K562 (cell line): ENCODE measurements at regions not wholly inside any gene's neighbourhood (a gene's known extent, or its start where the extent isn't known, plus 50 kb on each side); places are given as distances from the start of the nearest gene placed in this dataset.

Experiments
- C11orf30 ChIP-seq: fragments of 450-650 bp; IDR thresholded peaks from 2 replicates; pipeline ENCODE4 v1.6.1; 2016; ENCODE audit warnings: low read depth, mild to moderate bottlenecking
- JUNB ChIP-seq: fragments of 450-650 bp; formaldehyde crosslinking; conservative IDR thresholded peaks from 2 replicates; pipeline ENCODE4 v1.4.0; 2020; ENCODE audit warnings: mild to moderate bottlenecking
- KDM1A ChIP-seq, 2 experiments: fragments of 450-650 bp; IDR thresholded peaks; 2 replicates each; pipeline ENCODE4 v1.6.1; 2016; ENCODE audit warnings: mild to moderate bottlenecking in 2 of 2
- KLF10 ChIP-seq: fragments of 250-450 bp; sonication (Bioruptor Pico); IDR thresholded peaks from 2 replicates; pipeline ENCODE4 v1.6.1; 2021; ENCODE audit warnings: matching md5 sums
- LCOR ChIP-seq: sonication (generic); formaldehyde crosslinking; IDR thresholded peaks from 2 replicates; pipeline ENCODE4 v1.8.0; 2022; ENCODE audit warnings: mild to moderate bottlenecking, missing genetic modification reagents
- MAFK ChIP-seq: IDR thresholded peaks from 2 replicates; pipeline ENCODE4 v1.6.1; 2011; ENCODE audit warnings: low read length, improper control_type of control experiment
- NFE2 ChIP-seq: IDR thresholded peaks from 2 replicates; pipeline ENCODE4 v1.6.1; 2014; ENCODE audit warnings: antibody characterized with exemption, low read depth
- NUFIP1 ChIP-seq: fragments of 450-650 bp; IDR thresholded peaks from 2 replicates; pipeline ENCODE4 v1.6.1; 2018; ENCODE audit not compliant: partially characterized antibody
- PHTF2 ChIP-seq: fragments of 250-450 bp; sonication (Bioruptor Pico); IDR thresholded peaks from 2 replicates; pipeline ENCODE4 v1.5.0; 2021; ENCODE audit warnings: mild to moderate bottlenecking
- POLR2AphosphoS5 ChIP-seq: IDR thresholded peaks from 2 replicates; pipeline ENCODE4 v1.6.1; 2011; ENCODE audit warnings: mild to moderate bottlenecking, low read depth, low read length, moderate library complexity; ENCODE audit not compliant: control insufficient read depth, insufficient read depth
- POLR2H ChIP-seq: IDR thresholded peaks from 2 replicates; pipeline ENCODE4 v1.6.1; 2016; ENCODE audit warnings: missing genetic modification characterization, low read depth, mild to moderate bottlenecking, control low read depth, missing compliant biosample characterization, moderate library complexity
- RBM17 ChIP-seq: fragments of 200-400 bp; formaldehyde crosslinking; IDR thresholded peaks from 2 replicates; pipeline ENCODE4 v1.6.1; 2017; ENCODE audit warnings: low read depth, mild to moderate bottlenecking, low read length, borderline replicate concordance
- RBM39 ChIP-seq: fragments of 200-400 bp; formaldehyde crosslinking; optimal IDR thresholded peaks from 2 replicates; pipeline ENCODE3; 2018; ENCODE audit warnings: low read depth, low read length
- SIN3B ChIP-seq: fragments of 450-650 bp; IDR thresholded peaks from 2 replicates; pipeline ENCODE4 v1.6.1; 2017; ENCODE audit warnings: low read depth, mild to moderate bottlenecking, moderate library complexity
- SMARCC2 ChIP-seq: fragments of 450-650 bp; IDR thresholded peaks from 2 replicates; pipeline ENCODE4 v1.6.1; 2017; ENCODE audit warnings: antibody characterized with exemption, moderate library complexity, mild to moderate bottlenecking, low read depth
- ZNF174 ChIP-seq: fragments of 250-450 bp; sonication (Bioruptor Pico); IDR thresholded peaks from 2 replicates; pipeline ENCODE4 v1.4.0; 2020; ENCODE audit warnings: mild to moderate bottlenecking
- ZNF23 ChIP-seq: fragments of 250-450 bp; sonication (Bioruptor Pico); IDR thresholded peaks from 2 replicates; pipeline ENCODE4 v1.4.0; 2020; ENCODE audit warnings: mild to moderate bottlenecking
- ZNF282 ChIP-seq: sonication (generic); formaldehyde crosslinking; IDR thresholded peaks from 2 replicates; pipeline ENCODE4 v1.8.1; 2023; ENCODE audit warnings: missing genetic modification reagents
- ZNF316 ChIP-seq: fragments of 450-650 bp; IDR thresholded peaks from 2 replicates; pipeline ENCODE4 v1.6.1; 2016
- ZNF445 ChIP-seq: fragments of 250-450 bp; sonication (Bioruptor Pico); IDR thresholded peaks from 2 replicates; pipeline ENCODE4 v1.4.0; 2020; ENCODE audit warnings: low read depth, mild to moderate bottlenecking, moderate library complexity
- TF ChIP-seq, protein P1 (sequence below): fragments of 450-650 bp; IDR thresholded peaks from 2 replicates; pipeline ENCODE4 v1.7.0; 2016; ENCODE audit warnings: borderline replicate concordance
- TF ChIP-seq, protein P2 (sequence below): IDR thresholded peaks from 2 replicates; pipeline ENCODE4 v1.6.1; 2011; ENCODE audit not compliant: insufficient read length; ENCODE audit errors: extremely low read depth
- TF ChIP-seq, protein P3 (sequence below): fragments of 450-650 bp; formaldehyde crosslinking; IDR thresholded peaks from 2 replicates; pipeline ENCODE4 v1.4.0; 2022; ENCODE audit warnings: mild to moderate bottlenecking, moderate library complexity
- TF ChIP-seq, protein P4 (sequence below): fragments of 200-800 bp; sonication (Bioruptor generic); IDR thresholded peaks from 2 replicates; pipeline ENCODE4 v1.6.1; 2017; ENCODE audit warnings: missing genetic modification characterization, missing compliant biosample characterization
- TF ChIP-seq, protein P5 (sequence below): fragments of 450-650 bp; IDR thresholded peaks from 2 replicates; pipeline ENCODE4 v1.6.1; 2017; ENCODE audit warnings: antibody characterized with exemption

DNA sequence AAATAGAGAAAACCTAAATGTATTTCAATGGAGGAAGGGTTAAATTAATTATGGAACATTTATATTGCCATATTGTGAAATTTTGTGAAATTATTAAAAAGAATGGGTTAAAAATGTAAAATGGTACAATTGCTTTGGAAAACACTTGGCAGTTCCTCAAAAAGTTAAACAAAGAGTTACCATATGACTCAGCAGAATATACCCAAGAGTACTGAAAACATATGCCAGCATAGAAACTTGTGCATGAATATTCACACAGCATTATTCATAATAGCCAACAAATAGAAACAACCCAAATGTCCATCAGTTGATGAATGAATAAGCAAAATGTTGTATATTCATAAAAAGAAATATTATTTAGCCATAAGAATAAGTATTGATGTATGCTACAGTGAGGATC, 181.0 kb upstream of the MAST4 start (continued):
- TF ChIP-seq SMARCC2, result no peak
- no peak for TF ChIP-seq ZNF445 (CRISPR knock-in tag)
- TF ChIP-seq ZNF316, result peak; percentile 82
- no peak for TF ChIP-seq ZNF23 (CRISPR knock-in tag)
- no peak for TF ChIP-seq POLR2H (tag)
- TF ChIP-seq, protein P1, sequence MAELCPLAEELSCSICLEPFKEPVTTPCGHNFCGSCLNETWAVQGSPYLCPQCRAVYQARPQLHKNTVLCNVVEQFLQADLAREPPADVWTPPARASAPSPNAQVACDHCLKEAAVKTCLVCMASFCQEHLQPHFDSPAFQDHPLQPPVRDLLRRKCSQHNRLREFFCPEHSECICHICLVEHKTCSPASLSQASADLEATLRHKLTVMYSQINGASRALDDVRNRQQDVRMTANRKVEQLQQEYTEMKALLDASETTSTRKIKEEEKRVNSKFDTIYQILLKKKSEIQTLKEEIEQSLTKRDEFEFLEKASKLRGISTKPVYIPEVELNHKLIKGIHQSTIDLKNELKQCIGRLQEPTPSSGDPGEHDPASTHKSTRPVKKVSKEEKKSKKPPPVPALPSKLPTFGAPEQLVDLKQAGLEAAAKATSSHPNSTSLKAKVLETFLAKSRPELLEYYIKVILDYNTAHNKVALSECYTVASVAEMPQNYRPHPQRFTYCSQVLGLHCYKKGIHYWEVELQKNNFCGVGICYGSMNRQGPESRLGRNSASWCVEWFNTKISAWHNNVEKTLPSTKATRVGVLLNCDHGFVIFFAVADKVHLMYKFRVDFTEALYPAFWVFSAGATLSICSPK, result no peak
- peak; percentile 67; the same call in 1 of the 2 replicates for TF ChIP-seq MAFK
- TF ChIP-seq, protein P2, sequence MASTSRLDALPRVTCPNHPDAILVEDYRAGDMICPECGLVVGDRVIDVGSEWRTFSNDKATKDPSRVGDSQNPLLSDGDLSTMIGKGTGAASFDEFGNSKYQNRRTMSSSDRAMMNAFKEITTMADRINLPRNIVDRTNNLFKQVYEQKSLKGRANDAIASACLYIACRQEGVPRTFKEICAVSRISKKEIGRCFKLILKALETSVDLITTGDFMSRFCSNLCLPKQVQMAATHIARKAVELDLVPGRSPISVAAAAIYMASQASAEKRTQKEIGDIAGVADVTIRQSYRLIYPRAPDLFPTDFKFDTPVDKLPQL, result no peak
- no peak for TF ChIP-seq RBM17
- no peak for TF ChIP-seq RBM39
- TF ChIP-seq ZNF282 (CRISPR knock-in tag), result no peak
- TF ChIP-seq, protein P3, sequence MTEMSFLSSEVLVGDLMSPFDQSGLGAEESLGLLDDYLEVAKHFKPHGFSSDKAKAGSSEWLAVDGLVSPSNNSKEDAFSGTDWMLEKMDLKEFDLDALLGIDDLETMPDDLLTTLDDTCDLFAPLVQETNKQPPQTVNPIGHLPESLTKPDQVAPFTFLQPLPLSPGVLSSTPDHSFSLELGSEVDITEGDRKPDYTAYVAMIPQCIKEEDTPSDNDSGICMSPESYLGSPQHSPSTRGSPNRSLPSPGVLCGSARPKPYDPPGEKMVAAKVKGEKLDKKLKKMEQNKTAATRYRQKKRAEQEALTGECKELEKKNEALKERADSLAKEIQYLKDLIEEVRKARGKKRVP (CRISPR knock-in tag), result no peak
- no peak for TF ChIP-seq NUFIP1
- TF ChIP-seq SIN3B, result no peak
- no peak for TF ChIP-seq KDM1A (IDR thresholded peaks at IDR 0.05)
- no peak for TF ChIP-seq KLF10 (CRISPR knock-in tag)
- TF ChIP-seq JUNB (CRISPR knock-in tag), result no peak
- TF ChIP-seq, protein P4, sequence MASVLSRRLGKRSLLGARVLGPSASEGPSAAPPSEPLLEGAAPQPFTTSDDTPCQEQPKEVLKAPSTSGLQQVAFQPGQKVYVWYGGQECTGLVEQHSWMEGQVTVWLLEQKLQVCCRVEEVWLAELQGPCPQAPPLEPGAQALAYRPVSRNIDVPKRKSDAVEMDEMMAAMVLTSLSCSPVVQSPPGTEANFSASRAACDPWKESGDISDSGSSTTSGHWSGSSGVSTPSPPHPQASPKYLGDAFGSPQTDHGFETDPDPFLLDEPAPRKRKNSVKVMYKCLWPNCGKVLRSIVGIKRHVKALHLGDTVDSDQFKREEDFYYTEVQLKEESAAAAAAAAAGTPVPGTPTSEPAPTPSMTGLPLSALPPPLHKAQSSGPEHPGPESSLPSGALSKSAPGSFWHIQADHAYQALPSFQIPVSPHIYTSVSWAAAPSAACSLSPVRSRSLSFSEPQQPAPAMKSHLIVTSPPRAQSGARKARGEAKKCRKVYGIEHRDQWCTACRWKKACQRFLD (CRISPR knock-in tag), result no peak
- TF ChIP-seq NFE2, result peak; percentile 79
- TF ChIP-seq, protein P5, sequence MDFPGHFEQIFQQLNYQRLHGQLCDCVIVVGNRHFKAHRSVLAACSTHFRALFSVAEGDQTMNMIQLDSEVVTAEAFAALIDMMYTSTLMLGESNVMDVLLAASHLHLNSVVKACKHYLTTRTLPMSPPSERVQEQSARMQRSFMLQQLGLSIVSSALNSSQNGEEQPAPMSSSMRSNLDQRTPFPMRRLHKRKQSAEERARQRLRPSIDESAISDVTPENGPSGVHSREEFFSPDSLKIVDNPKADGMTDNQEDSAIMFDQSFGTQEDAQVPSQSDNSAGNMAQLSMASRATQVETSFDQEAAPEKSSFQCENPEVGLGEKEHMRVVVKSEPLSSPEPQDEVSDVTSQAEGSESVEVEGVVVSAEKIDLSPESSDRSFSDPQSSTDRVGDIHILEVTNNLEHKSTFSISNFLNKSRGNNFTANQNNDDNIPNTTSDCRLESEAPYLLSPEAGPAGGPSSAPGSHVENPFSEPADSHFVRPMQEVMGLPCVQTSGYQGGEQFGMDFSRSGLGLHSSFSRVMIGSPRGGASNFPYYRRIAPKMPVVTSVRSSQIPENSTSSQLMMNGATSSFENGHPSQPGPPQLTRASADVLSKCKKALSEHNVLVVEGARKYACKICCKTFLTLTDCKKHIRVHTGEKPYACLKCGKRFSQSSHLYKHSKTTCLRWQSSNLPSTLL, result no peak
- TF ChIP-seq POLR2AphosphoS5, result no peak
- TF ChIP-seq ZNF174 (CRISPR knock-in tag), result no peak
- peak; percentile 72 for TF ChIP-seq C11orf30
- no peak for TF ChIP-seq PHTF2 (CRISPR knock-in tag)
- no peak for TF ChIP-seq LCOR
